LoVo (cell line): ENCODE measurements at regions not wholly inside any gene's neighbourhood (a gene's known extent, or its start where the extent isn't known, plus 50 kb on each side); places are given as distances from the start of the nearest gene placed in this dataset.

Source experiments
- DNase-seq: peaks from one replicate; pipeline ENCODE4 v3.0.0-alpha.2; 2016; ENCODE audit warnings: low spot score

DNA sequence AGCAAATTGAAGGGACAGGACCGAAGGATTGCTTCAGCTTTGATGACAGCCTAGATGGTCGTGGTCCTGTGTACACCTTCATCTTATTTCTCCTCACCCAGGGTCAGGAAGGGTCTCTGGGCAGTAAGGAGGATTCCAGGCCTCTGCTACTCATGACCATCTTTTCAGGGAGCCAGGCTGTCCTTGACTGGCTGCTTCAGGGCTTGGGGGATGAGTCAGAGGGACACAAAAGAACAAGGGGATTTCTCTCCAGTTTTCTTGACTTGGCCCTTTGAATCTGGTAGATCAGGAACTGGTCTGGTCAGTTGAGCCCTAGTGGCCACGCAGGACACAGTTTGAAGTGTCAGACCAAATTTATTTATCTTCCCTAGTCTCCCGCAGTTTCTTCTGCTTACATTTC lies 402.1 kb upstream of the CHD6 start:
- no peak for DNase-seq

DNA sequence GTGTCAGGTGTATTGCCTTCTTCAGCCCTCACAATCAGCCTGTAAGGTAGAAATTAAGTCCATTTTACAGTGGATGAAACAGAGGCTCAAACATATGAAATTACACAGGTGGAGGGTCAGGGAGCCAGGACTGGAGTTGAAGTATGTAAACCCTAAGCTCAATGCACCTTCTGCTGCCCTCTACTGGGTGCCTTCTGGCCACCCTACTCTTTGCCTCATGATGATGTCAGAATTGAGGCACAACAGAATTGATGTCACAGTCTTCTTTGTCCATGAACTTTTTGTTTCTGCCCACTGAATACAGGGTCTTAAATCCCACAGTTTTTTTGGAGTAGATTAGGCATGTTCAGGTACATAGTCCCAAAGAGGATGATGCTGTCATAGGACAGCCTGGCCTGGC lies 400.8 kb upstream of the CHD6 start:
- no peak for DNase-seq

DNA sequence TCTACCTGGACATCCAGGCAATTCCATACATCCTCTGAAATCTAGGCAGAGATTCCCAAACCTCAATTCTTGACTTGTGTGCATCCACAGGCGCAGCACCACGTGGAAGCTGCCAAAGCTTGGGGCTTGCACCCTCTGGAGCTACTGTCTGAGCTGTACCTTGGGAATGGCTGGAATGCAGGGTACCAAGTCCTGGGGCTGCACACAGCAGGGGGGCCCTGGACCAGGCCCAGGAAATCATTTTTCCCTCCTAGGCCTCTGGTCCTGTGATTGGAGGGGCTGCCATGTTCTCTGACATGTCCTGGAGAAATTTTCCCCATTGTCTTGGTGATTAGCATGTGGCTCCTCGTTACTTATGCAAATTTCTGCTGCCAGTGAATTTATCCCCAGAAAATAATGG lies 391.9 kb upstream of the CHD6 start:
- DNase-seq, result no peak

DNA sequence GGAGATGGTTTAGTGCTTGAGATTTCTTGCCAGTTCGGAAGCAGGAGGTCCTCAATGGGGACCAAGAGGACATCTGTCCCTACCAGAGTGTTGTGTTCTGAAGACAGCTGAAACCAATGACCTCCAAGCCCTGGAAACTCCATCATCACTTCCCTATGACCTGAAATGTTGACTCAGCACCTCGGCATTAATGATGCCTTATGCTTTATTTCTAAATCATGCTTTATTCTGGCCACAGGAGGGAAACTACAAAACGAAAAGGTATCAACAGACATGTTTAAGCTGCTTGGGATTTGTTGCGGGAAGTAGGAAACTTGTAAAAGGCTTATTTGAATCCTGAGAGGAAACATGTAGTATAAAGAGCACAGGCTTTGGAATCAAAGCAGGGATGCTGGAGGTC lies 389.1 kb upstream of the CHD6 start:
- no peak for DNase-seq

DNA sequence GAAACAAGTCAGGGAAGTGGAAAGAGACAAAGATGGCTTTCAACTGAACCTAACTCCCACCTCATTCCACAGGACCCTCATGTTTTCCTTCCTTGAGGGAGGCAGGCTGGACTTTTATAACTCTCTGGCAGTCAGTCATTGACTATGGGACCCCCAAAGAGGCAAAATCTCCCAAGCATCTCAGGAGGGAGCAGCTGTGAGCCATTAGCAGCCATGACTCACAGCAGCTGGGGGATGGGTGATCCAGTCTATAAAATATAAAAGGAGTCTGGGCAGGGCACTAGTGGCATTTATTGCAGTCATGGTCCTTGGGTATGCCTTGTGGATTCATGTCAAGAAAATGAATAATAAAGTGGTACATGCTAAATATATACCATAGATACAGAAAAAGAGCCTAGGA lies 387.0 kb upstream of the CHD6 start:
- DNase-seq, result no peak

DNA sequence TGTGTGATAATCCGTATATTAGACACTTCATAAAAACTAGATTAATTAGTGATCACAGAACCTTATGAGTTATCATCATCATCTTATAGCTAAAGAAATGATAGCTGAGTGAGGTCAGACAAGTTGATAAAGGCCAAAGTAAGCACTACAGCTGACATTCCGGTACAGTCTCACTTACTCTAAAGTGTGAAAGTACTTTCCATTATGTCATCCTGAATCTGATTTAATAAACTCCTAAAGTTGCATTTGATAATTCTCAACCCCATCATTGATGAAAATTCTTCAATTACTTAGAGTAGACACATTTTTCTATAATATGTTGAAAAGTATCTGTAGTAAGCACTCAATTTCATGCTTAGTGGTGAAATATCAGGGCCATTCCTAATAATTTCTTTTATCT lies 385.2 kb upstream of the CHD6 start:
- no peak for DNase-seq

DNA sequence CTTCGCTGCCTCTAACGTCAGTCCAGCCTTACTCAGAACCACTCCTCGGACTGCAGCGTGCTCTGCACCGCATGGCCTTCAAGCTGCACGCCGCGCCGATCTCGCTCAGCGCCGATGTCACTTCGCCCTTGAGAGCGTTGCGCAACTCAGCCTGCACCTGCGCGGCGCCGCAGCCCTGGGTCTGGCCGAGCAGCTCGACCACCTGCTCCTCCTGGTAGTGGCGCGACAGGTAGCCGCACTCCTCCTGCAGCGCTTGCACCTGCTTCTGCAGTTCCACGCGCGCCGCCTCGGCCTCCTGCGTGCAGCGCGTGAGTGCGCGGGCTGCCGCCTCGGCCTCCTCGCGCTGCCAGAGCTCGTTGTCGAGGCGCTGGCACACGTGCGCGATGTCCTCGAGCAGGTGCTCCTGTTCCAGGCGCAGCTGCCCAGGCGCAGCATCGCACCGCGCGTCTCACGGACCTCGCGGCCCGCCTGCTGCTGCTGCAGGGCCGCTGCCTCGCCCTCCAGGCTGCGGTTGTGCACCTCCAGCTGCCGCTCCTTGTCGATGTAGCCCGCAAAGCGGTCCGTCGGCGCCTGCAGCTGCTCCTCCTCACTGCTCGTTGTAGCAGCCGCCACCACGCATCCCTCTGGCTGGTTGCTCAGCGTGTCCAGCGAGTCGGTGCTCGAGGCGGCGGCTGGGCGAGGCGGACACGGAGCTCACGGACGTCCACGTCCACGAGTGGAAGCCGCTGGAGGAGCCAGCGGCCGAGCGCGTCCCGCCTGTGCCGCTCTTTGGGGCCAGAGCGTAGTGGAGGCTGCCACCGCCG lies 380.6 kb upstream of the CHD6 start:
- no peak for DNase-seq

DNA sequence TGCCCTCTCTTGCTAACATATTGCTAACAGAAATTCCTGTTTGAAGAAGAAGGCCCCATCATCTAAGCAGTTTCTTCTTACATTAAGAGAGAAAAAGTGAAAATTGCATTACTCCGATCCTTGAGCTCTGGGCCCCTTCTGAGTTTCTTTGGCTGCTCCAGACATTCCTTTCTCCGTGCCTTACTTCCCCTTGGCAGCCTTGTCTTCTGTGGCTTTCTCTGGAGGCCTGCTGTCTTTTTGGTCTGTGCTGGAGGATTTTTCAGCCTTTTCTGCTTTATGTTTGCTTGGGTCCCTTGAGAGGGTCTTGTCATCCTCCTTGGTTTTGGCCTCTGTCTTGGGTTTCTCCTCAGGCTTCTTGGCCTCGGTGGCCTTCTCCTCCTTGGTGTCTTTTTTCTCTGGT lies 378.8 kb upstream of the CHD6 start:
- DNase-seq, result no peak

DNA sequence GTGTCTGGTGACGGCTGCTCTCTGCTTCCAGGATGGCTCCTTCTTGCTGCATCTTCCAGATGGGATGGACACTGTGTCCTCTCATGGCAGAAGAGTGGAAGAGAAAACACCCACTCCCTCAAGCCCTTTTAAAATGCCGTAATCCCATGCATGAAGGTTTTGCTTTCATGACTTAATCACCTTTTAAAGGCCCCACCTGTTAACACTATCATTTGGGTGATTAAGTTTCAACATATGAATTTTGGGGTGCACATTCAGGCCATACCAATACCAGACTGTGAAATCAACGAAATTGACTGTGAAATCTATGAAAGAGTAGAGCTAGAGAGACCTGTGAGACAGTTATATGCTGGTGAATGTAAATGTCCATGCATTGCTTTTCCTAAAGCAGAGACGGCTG lies 374.3 kb upstream of the CHD6 start:
- DNase-seq, result no peak

DNA sequence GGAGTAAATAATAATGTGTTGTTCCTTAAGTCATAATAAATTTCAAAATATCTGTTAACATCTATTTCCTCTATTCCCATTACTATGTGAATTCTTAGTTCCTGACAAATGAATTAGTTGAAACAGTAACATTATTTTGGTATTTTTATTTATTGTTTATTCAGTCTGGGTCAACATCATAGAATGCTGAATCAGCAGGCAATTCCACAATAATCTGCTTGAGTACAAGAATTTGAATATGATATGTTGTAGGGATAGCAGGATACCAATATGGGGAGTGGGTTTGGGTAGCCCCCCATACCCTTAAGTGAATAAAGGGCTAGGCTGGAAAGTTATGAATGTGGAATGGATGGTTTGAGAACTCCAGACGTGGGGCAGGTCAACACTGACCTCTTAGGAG lies 373.2 kb upstream of the CHD6 start:
- DNase-seq, result no peak

DNA sequence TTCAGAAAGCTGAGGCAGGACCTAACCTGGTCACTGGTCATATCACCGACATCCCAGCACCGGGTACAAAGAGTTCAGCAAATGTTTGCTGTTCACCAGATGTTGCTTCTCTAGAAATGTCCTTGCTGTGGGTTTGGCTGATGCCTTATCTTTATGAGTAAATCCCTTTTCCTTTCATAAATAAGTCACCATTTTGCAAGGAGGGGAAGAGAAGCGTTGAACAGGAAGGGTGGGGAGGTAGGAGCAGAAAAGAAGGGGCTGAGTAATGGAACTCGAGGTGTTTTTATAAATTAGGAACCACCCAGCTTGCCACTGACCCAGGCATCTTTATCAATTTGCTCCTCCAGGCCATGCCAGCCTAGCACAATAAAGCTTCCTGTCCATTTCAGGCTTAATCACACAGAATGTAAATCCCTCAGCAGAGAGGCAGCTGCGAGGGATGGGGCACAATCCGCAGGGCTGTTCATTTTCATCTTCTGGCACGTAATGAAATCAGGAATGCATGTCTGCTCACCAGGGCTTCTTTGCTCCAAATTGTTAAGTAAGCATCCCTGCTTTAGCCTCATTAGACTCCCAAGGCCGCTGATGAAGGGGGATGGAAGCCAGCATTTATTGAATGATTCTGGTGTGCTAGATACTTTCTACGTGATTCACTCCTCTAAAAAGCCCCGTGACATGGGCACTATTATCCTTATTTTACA lies 371.9 kb upstream of the CHD6 start:
- DNase-seq, result no peak

DNA sequence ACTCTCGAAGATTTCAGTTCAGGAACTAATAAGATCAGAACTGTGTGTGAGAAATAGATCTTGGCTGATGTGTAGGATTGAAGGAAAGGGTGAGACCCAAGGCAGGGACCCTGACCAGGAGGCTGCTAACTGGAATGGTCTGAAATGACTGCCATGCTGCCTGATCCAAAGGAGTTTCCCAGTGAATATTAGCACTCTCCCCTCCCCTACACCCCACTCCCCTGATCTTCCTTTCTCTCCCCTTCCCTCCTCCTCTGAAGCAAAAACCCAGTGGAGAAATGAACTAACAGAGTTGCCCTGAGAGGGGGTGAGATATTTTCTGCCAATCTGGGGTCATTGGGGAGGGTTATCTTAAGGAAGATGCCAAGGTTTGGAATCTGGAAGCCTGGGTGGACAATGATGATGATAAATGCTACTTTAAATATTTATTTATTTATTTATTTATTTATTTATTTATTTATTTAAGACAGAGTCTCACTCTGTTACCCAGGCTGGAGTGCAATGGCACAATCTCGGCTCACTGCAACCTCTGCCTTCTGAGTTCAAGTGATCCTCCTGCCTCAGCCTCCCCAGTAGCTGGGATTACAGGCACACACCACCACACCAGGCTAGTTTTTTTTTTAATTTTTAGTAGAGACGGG lies 371.0 kb upstream of the CHD6 start:
- DNase-seq, result no peak

DNA sequence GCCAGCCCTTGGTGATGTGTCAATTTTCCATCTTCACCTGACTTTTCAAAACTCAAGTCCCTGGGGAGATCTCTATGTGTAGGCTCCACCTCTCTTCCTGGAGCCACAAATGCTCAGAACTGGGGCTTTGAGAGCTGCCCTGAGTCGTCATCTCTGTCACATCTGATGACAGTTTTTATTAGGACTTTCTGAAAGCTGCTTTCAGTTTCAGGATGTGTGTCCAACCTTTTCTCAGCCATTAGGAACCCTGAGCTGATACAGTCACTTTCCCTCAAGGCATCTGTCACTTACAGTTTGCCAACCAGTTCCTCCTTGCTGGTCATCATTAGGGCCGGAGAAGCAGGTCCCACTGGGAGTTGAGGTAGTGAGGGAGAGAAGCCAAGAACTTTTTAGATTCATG lies 365.9 kb upstream of the CHD6 start:
- DNase-seq, result no peak

DNA sequence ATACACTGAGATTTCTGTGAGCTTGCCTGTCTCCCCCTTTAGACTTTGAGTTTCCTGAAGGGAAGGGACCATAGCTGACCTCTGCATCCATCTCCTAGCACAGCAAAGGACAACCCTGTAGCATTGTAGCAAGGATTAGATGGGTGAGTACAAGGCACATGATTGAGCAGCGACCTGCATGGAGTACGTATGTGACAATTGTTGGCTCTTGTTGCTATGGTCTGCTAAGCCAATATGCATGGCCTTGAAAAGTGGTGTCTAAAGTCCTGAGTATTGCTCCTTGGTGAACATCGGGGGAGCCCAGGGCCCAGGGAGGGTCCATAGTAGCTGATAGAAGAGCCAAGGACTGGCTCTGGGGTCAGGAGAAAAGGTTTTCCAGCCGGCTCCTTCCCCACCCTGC lies 365.0 kb upstream of the CHD6 start:
- DNase-seq, result no peak

DNA sequence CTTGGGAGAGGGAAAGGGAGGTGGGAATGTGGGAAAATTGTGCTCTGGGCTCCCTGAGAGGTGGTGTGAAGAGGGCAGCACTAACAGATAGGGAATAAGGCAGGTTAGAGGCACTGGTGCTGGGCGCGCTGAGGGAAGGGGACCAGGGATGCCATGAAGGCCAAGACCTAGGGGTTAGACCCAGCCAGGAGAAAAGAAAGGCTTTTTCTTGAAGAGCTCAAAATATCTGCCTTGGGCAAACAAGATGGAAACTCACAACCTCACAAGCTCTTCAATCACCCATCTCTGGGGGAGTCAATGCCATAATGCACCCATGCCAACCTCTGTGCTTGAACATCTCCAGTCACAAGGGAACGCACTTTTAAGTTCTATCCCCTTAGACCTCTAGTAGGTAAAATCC lies 363.6 kb upstream of the CHD6 start:
- DNase-seq, result no peak

DNA sequence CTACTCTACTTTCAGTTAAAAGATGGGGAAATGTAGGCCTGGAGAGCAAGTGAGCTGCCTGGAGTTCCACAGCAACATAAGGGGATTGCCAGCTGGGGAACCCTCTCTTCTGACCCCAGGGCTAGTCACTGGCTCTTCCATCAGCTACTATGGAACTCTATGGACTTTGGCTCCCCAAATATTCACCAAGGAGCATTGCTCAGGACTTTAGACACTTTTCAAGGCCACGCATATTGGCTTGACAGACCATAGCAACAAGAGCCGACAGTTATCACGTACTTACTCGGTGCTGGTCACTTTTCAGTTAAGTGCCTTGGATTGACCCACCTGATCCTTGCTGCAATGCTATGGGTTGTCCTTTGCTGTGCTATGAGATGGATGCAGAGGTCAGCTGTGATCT lies 360.7 kb upstream of the CHD6 start:
- no peak for DNase-seq

DNA sequence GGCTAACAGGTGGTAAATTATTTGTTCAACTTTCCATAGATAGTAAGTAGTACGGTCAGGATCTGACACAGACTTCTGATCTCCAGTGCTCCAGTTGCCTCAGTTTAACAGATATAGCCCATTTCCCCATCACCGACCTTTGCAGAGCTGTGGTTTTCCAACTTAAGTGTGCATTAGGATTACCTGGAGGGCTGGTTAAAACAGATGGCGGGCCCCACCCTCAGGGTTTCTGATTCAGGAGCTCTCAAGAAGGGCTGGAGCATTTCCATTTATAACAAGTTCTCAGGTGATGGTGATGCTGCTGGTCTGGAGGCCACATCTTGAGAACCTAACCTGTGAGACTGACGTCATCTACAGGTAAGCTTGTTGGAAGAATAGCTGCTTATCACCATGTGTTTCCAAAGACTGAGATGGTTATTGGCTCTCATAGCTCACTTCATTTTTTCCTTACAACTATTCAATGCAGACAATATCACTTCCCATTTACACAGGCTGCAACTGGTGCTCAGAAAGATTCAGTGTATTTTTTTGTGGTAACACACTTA lies 360.1 kb upstream of the CHD6 start:
- DNase-seq, result no peak

DNA sequence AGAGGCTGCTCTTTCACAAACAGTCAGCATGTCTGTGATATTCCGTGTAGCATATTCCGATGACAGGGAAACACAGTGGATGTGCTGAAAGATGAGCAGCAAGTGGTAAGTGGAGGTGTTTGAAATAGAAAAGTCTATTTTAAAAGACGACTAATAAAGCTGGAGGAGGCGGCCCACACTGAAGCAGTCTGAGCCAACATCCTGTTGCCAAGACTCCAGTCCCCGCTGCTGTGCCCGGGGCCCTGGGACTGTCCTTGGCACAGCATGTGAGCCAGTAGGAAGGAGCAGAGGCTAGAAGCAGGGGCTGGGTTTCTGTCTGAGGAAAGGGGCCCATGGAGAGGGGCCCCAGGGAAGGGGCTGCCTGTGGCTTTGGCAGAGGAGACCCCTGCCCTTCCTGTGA lies 351.5 kb upstream of the CHD6 start:
- no peak for DNase-seq

DNA sequence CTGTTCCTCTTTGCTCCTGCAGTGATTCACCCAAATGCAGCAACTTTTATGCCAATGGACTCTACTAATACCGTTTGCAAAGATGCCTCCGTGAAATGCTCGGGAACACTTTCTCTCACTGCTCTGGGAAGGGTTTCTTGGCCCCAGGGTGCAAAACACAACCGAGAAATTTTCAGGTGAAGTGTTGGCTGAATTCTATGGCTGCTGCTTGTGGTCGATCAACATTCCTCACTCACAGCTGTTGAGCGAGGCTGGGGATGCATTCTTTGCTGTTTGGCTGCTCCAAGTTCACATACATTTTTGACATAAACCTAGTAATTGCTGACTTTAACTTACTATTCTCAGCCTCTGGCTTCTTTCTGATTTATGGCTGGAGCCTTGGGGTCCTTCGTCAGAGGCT lies 342.0 kb upstream of the CHD6 start:
- DNase-seq, result no peak

DNA sequence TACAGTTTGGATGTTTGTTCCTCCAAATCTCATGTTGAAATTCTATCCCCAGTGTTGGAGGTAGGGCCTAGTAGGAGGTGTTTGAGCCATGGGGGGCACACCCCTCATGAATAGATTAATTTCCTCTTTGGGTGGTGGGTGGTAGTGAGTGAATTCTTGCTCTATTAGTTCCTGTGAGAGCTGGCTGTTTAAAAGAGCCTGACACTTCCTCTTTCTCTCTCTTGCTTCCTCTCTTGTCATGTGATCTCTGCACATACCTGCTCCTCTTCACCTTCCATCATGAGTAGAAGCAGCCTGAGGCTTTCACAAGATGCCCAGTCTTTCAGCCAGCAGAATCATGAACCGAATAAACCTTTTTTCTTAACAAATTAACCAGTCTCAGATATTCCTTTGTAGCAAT lies 340.2 kb upstream of the CHD6 start:
- no peak for DNase-seq

DNA sequence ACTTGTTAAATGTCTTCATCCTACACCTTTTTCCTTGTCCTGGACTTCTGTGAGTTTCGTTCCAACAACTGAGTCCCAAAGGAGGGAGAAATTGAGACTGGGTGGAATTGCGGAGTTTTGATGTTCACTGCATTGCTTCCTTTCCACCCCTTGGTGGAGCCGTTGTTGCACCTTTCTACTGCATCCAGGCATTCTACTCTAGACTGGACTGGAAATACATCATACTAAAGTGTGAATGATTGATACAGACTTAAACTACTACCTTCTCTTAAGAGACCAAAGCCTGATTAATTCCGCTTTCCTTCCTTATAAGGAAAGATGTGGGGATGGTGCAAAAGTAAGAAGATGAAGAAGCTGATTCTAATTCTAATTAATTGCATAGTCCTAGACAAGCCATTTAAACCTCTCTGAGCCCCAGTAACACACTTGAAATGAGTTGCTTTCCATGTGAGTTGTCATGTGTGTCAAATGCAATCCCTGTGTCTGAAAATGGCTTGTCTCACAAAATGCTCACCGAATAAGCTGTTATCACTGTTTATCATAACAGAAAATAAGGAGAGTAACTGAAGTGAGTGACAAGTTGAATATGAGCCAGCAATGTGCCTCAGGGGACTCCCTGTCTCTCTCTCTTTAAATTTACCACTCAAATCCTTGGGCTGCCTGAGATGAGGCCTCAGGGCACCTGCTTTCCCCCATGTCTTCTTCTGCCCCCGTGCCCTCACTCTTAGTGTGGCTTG lies 338.3 kb upstream of the CHD6 start:
- DNase-seq, result peak; percentile 37

DNA sequence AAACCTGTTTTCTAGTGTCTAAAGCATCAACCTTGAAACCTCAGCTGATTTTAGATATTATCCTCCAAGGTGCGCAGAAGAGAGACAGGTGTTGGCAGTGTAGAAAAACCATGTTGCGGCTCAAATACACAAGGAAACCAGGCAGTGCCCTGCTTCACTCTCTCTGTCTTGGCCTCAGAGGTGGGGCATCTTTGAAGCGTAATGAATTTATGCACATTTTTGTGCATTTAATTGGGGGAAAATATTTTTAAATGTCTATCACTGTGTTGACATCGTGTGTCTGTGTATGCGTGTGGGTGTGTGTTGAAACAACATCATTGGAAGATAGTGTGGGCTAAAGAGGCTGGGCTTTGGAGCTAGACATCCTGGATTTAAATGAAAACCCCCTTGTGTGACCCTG lies 334.0 kb upstream of the CHD6 start:
- DNase-seq, result no peak

DNA sequence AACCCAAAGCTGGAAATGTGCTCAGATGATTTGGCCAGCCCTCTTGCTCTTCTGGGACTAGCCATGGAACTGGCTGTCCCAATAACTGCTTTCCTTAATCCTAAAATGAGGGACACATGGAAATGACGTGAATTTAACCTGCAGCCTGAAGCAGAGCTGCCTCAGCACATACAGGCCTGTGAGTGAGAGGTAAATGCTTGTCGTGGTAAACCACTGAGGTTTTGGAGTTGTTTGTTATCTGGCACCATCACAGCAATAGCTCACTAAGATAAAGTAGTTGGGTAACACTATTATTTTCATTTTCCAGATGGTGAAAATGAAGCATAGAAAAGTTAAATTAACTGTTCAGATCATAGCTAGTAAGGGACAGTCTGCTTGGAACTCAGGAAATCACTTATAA lies 333.4 kb upstream of the CHD6 start:
- DNase-seq, result no peak
